Caco-2 (cell line): ENCODE measurements at regions not wholly inside any gene's neighbourhood (a gene's known extent, or its start where the extent isn't known, plus 50 kb on each side); places are given as distances from the start of the nearest gene placed in this dataset.

Experiments used
- BruUV-seq: library from RNA; stranded (reverse); fragments of 400-500 nt; replicated peaks from 2 replicates; lab custom pipeline; 2021; lab: Mats Ljungman, UMichigan
- CTCF ChIA-PET: fragments of 300-600 bp; sonication (Branson Sonifier 250); formaldehyde crosslinking; loops from one replicate; lab custom pipeline; 2022; ENCODE audit warnings: antibody characterized with exemption; lab: Charles Lee
- POLR2A ChIA-PET: fragments of 300-600 bp; sonication (Branson Sonifier 250); formaldehyde crosslinking; loops from one replicate; lab custom pipeline; 2022; ENCODE audit warnings: antibody characterized with exemption; lab: Charles Lee
- DNase-seq, 2 experiments: peaks; one replicate each; pipeline versions ENCODE4 v3.0.0 to v3.0.0-alpha.2; 2020 to 2022
- H3K27me3 ChIP-seq: replicated peaks from 2 replicates; pipeline ENCODE4 v1.6.0; 2011; ENCODE audit warnings: low read length; ENCODE audit not compliant: control insufficient read depth, insufficient read depth
- H3K36me3 ChIP-seq: 2 replicates; pipeline ENCODE4 v1.5.1; 2011; ENCODE audit warnings: low read length; ENCODE audit not compliant: control insufficient read depth, insufficient read depth
- H3K4me1 ChIP-seq: fragments of 250-450 bp; sonication (Bioruptor Pico); 2 replicates; pipeline ENCODE4 v1.5.1; 2020; ENCODE audit warnings: mild to moderate bottlenecking
- H3K4me3 ChIP-seq: 2 replicates; pipeline ENCODE4 v1.5.1; 2011; ENCODE audit warnings: low read depth, mild to moderate bottlenecking, control low read depth, low read length
- H3K9me3 ChIP-seq: fragments of 250-450 bp; sonication (Bioruptor Pico); 2 replicates; pipeline ENCODE4 v1.5.1; 2020; ENCODE audit warnings: mild to moderate bottlenecking, moderate library complexity
- H3K27ac Mint-ChIP-seq: one replicate; pipeline ENCODE4 v1.8.0; 2022; ENCODE audit warnings: mixed read lengths; ENCODE audit not compliant: unreplicated experiment
- H3K27me3 Mint-ChIP-seq: one replicate; pipeline ENCODE4 v1.8.0; 2022; ENCODE audit warnings: mixed read lengths; ENCODE audit not compliant: insufficient read depth, unreplicated experiment
- H3K36me3 Mint-ChIP-seq: one replicate; pipeline ENCODE4 v1.8.0; 2022; ENCODE audit warnings: mild to moderate bottlenecking, mixed read lengths; ENCODE audit not compliant: insufficient read depth, unreplicated experiment
- H3K4me1 Mint-ChIP-seq: one replicate; pipeline ENCODE4 v1.8.0; 2022; ENCODE audit warnings: low read depth, mixed read lengths; ENCODE audit not compliant: unreplicated experiment
- H3K4me3 Mint-ChIP-seq: one replicate; pipeline ENCODE4 v1.8.0; 2022; ENCODE audit warnings: mild to moderate bottlenecking, moderate library complexity, mixed read lengths; ENCODE audit not compliant: unreplicated experiment
- H3K9me3 Mint-ChIP-seq: one replicate; pipeline ENCODE4 v1.8.0; 2022; ENCODE audit warnings: mixed read lengths; ENCODE audit not compliant: unreplicated experiment
- intact Hi-C: fragments of 100-400 bp; cut with micrococcal nuclease; formaldehyde crosslinking; loops from one replicate; pipeline ENCODE4 v1.10.0; 2022; ENCODE audit not compliant: unreplicated experiment
- TF ChIP-seq, protein P1 (sequence below), 2 experiments: fragments of 200-600 bp in 1 of 2; IDR thresholded peaks; 1 replicate in 1 of 2; 2 replicates in 1 of 2; pipeline versions ENCODE4 v1.5.1 to v1.8.0; 2011 to 2022; ENCODE audit warnings: antibody characterized with exemption in 1 of 2, control low read depth in 1 of 2, inconsistent platforms in 1 of 2, low read depth in 1 of 2, low read length in 1 of 2, mild to moderate bottlenecking in 1 of 2, moderate library complexity in 1 of 2; ENCODE audit not compliant: insufficient read depth in 1 of 2, severe bottlenecking in 1 of 2, unreplicated experiment in 1 of 2

DNA sequence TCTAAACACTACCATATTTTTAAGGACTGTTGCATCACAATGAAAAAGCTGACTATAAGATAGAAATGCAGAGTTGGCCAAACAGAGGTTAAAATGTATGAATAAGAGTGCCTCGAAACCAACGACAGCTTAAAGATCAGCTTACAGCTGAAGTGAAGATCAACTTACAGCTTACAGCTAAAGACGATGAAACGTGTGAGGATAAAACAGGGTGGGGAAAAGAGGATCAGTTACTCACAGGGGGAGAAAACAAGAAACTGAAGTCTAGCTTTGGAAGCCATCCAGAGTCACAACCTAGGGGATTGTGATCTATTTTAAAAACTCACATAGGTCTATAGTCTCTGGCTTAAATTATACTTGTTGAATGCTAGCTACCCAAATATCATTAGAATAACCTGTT is 220.0 kb downstream of the SNCAIP start:
- H3K27ac Mint-ChIP-seq = no peak overlapping the region
- H3K4me3 ChIP-seq = no peak overlapping the region
- H3K27me3 Mint-ChIP-seq = peaks cover 21% of the 10 kb centered on the region
- BruUV-seq = no TSS peak
- DNase-seq = no peak
- intact Hi-C loops = no loop called here
- H3K4me1 ChIP-seq = no peaks in the 10 kb centered on the region
- no peaks in the 10 kb centered on the region for H3K4me1 Mint-ChIP-seq
- H3K9me3 ChIP-seq = no peaks in the 10 kb centered on the region
- H3K9me3 Mint-ChIP-seq = no peaks in the 10 kb centered on the region
- CTCF ChIA-PET = no interaction called here
- no peaks in the 10 kb centered on the region for H3K36me3 Mint-ChIP-seq
- no peak overlapping the region for H3K4me3 Mint-ChIP-seq
- H3K36me3 ChIP-seq = no peaks in the 10 kb centered on the region
- POLR2A ChIA-PET = no interaction called here
- TF ChIP-seq, protein P1, sequence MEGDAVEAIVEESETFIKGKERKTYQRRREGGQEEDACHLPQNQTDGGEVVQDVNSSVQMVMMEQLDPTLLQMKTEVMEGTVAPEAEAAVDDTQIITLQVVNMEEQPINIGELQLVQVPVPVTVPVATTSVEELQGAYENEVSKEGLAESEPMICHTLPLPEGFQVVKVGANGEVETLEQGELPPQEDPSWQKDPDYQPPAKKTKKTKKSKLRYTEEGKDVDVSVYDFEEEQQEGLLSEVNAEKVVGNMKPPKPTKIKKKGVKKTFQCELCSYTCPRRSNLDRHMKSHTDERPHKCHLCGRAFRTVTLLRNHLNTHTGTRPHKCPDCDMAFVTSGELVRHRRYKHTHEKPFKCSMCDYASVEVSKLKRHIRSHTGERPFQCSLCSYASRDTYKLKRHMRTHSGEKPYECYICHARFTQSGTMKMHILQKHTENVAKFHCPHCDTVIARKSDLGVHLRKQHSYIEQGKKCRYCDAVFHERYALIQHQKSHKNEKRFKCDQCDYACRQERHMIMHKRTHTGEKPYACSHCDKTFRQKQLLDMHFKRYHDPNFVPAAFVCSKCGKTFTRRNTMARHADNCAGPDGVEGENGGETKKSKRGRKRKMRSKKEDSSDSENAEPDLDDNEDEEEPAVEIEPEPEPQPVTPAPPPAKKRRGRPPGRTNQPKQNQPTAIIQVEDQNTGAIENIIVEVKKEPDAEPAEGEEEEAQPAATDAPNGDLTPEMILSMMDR (IDR thresholded peaks at IDR 0.05; ENCODE audit: insufficient read depth in 1 of 2, low read depth in 1 of 2, low read length in 1 of 2, severe bottlenecking in 1 of 2, unreplicated experiment in 1 of 2) = no peak
- H3K27me3 ChIP-seq = no peaks in the 10 kb centered on the region

DNA sequence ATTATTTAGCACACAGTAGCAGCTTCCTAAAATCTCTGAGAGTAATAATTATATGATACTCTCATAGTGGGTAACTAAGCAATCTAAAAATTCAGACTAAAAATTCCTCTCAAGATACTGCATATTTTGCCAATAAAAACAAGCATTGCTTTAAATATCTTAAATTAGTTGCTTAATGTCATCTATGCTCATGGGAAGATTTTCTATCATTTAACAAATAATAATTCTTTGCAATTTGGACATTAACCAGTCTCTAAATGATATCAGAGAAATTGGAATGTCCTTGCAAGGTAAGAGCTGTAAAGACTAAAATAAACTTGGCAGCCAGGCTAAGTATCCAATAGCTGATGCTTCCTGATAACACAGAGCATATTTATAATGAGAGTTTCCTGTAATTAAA is 221.8 kb downstream of the SNCAIP start:
- Mint-ChIP-seq H3K4me3 (no peak overlapping the region), H3K27me3 (peaks cover 21% of the 10 kb centered on the region), H3K36me3 (no peaks in the 10 kb centered on the region), H3K9me3 (no peaks in the 10 kb centered on the region), H3K4me1 (no peaks in the 10 kb centered on the region), H3K27ac (no peak overlapping the region)
- Histone ChIP-seq H3K27me3 (no peaks in the 10 kb centered on the region), H3K4me3 (no peak overlapping the region), H3K9me3 (no peaks in the 10 kb centered on the region), H3K4me1 (no peaks in the 10 kb centered on the region), H3K36me3 (no peaks in the 10 kb centered on the region)
- TF ChIP-seq, protein P1 (IDR thresholded peaks at IDR 0.05; ENCODE audit: insufficient read depth in 1 of 2, low read depth in 1 of 2, low read length in 1 of 2, severe bottlenecking in 1 of 2, unreplicated experiment in 1 of 2) = no peak
- intact Hi-C loops = no loop called here
- no TSS peak for BruUV-seq
- ChIA-PET CTCF (interaction anchor here (0.6 kb wide), 1 partner anchor 17 kb away, joined by 3 read pairs; no protein-coding TSS in a partner anchor), POLR2A (no interaction called here)
- DNase-seq = no peak

DNA sequence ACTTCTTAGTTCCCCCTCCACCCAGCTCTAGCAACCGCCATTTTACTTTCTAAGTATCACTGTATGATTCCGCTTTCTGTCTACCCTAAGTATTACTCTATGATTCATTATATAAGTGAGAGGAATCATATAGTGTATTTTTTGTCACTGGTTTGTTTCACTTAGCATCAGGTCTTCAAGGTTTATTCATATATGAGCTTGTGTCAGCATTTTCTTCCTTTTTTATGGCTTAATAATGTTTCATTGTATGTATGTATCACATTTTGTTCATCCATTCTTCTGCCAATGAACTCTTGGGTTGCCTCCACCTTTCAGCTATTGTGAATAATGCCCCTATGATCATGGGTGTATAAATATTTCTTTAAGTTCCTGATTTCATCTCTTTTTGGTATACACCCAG is 222.8 kb downstream of the SNCAIP start:
- TF ChIP-seq, protein P1 (IDR thresholded peaks at IDR 0.05; ENCODE audit: insufficient read depth in 1 of 2, low read depth in 1 of 2, low read length in 1 of 2, severe bottlenecking in 1 of 2, unreplicated experiment in 1 of 2) = no peak
- intact Hi-C loops = no loop called here
- Histone ChIP-seq H3K4me1 (no peaks in the 10 kb centered on the region), H3K4me3 (no peak overlapping the region), H3K27me3 (no peaks in the 10 kb centered on the region), H3K9me3 (no peaks in the 10 kb centered on the region), H3K36me3 (no peaks in the 10 kb centered on the region)
- Mint-ChIP-seq H3K27ac (no peak overlapping the region), H3K27me3 (peaks cover 24% of the 10 kb centered on the region), H3K36me3 (no peaks in the 10 kb centered on the region), H3K4me3 (no peak overlapping the region), H3K4me1 (no peaks in the 10 kb centered on the region), H3K9me3 (no peaks in the 10 kb centered on the region)
- ChIA-PET CTCF (no interaction called here), POLR2A (no interaction called here)
- no peak for DNase-seq
- BruUV-seq = no TSS peak
